ENCODE measurements at regions not wholly inside any gene's neighbourhood (a gene's known extent, or its start where the extent isn't known, plus 50 kb on each side); places are given as distances from the start of the nearest gene placed in this dataset.
"Not testable (repeated sequence)": the region's sequence is repeated elsewhere in the genome, so short reads cannot be mapped to it uniquely, and the experiment has no call there.

GRCh38 chr2:145906354-145906753 is 1386.4 kb upstream of the ZEB2 start:
- H3K36me3 ChIP-seq (ENCODE audit: low read depth, missing control alignments) = no peaks in the 10 kb centered on the region
- H3K9me3 ChIP-seq = no peaks in the 10 kb centered on the region
- no peak overlapping the region for H3K27ac ChIP-seq
- no peak overlapping the region for H3K4me3 ChIP-seq
- no peaks in the 10 kb centered on the region for H3K27me3 ChIP-seq
- H3K4me1 ChIP-seq = no peaks in the 10 kb centered on the region
- intact Hi-C loops (cut with DNase I; ENCODE audit: low total_unique reads) = no loop called here
- no peak for TF ChIP-seq POLR2A (IDR thresholded peaks at IDR 0.05)
- TF ChIP-seq, protein P1, sequence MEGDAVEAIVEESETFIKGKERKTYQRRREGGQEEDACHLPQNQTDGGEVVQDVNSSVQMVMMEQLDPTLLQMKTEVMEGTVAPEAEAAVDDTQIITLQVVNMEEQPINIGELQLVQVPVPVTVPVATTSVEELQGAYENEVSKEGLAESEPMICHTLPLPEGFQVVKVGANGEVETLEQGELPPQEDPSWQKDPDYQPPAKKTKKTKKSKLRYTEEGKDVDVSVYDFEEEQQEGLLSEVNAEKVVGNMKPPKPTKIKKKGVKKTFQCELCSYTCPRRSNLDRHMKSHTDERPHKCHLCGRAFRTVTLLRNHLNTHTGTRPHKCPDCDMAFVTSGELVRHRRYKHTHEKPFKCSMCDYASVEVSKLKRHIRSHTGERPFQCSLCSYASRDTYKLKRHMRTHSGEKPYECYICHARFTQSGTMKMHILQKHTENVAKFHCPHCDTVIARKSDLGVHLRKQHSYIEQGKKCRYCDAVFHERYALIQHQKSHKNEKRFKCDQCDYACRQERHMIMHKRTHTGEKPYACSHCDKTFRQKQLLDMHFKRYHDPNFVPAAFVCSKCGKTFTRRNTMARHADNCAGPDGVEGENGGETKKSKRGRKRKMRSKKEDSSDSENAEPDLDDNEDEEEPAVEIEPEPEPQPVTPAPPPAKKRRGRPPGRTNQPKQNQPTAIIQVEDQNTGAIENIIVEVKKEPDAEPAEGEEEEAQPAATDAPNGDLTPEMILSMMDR (IDR thresholded peaks at IDR 0.05) = no peak
- 85 to 88% methylated on average over 1 of the region's 1 CpG for WGBS, 2 donors
- no peak for DNase-seq

GRCh38 chr2:145905371-145905770 is 1385.5 kb upstream of the ZEB2 start:
- WGBS, 2 donors = 88 to 94% methylated on average over 1 of the region's 1 CpG
- intact Hi-C loops (cut with DNase I; ENCODE audit: low total_unique reads) = no loop called here
- H3K27me3 ChIP-seq = no peaks in the 10 kb centered on the region

GRCh38 chr2:145897151-145897550 is 1377.2 kb upstream of the ZEB2 start:
- 87 to 91% methylated on average over 6 of the region's 6 CpGs for WGBS, 2 donors
- no peak for DNase-seq

More at GRCh38 chr2:145905371-145905770, 1385.5 kb upstream of the ZEB2 start:
- H3K9me3 ChIP-seq = no peaks in the 10 kb centered on the region
- H3K4me1 ChIP-seq = no peaks in the 10 kb centered on the region
- TF ChIP-seq POLR2A (IDR thresholded peaks at IDR 0.05) = no peak
- TF ChIP-seq, protein P1 (IDR thresholded peaks at IDR 0.05) = no peak
- DNase-seq = no peak
- no peak overlapping the region for H3K27ac ChIP-seq
- H3K4me3 ChIP-seq = no peak overlapping the region
- no peaks in the 10 kb centered on the region for H3K36me3 ChIP-seq (ENCODE audit: low read depth, missing control alignments)

GRCh38 chr2:145887915-145888314 is 1368.0 kb upstream of the ZEB2 start:
- Histone ChIP-seq H3K36me3 (ENCODE audit: low read depth, missing control alignments) (no peaks in the 10 kb centered on the region), H3K9me3 (no peaks in the 10 kb centered on the region), H3K27me3 (no peaks in the 10 kb centered on the region), H3K27ac (no peak overlapping the region), H3K4me3 (no peak overlapping the region), H3K4me1 (no peaks in the 10 kb centered on the region)
- 59 to 94% methylated on average over 1 of the region's 1 CpG for WGBS, 2 donors
- intact Hi-C loops (cut with DNase I; ENCODE audit: low total_unique reads) = no loop called here
- TF ChIP-seq, protein P1 (IDR thresholded peaks at IDR 0.05) = no peak
- no peak for TF ChIP-seq POLR2A (IDR thresholded peaks at IDR 0.05)
- DNase-seq = no peak

More at GRCh38 chr2:145897151-145897550, 1377.2 kb upstream of the ZEB2 start:
- H3K36me3 ChIP-seq (ENCODE audit: low read depth, missing control alignments) = no peaks in the 10 kb centered on the region
- H3K27me3 ChIP-seq = no peaks in the 10 kb centered on the region
- no peaks in the 10 kb centered on the region for H3K4me1 ChIP-seq
- TF ChIP-seq, protein P1 (IDR thresholded peaks at IDR 0.05) = no peak
- no peak for TF ChIP-seq POLR2A (IDR thresholded peaks at IDR 0.05)
- intact Hi-C loops (cut with DNase I; ENCODE audit: low total_unique reads) = no loop called here
- H3K4me3 ChIP-seq = no peak overlapping the region
- H3K27ac ChIP-seq = no peak overlapping the region
- no peaks in the 10 kb centered on the region for H3K9me3 ChIP-seq

DNA sequence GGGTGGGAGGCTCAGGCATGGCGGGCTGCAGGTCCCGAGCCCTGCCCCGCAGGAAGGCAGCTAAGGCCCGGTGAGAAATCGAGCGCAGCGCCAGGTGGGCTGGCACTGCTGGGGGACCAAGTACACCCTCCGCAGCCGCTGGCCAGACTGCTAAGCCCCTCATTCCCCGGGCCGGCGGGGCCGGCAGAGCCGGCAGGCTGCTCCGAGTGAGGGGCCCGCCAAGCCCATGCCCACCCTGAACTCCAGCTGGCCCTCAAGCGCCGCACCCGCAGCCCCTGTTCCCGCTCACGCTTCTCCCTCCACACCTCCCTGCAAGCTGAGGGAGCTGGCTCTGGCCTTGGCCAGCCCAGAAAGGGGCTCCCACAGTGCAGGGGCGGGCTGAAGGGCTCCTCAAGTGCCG is 1361.1 kb upstream of the ZEB2 start:
- WGBS, 2 donors = 60 to 89% methylated on average over 21 to 23 of the region's 23 CpGs
- H3K4me3 ChIP-seq = peak overlapping the region in 1 of 2 donors; percentile 24
- H3K4me1 ChIP-seq; H3K9me3 ChIP-seq; H3K27ac ChIP-seq; DNase-seq; intact Hi-C loops (cut with DNase I; ENCODE audit: low total_unique reads); H3K27me3 ChIP-seq; H3K36me3 ChIP-seq (ENCODE audit: low read depth, missing control alignments): not testable (repeated sequence)

Measured in testis (tissue), 2 donors.